Retina (tissue), 1 donor: ENCODE measurements at regions not wholly inside any gene's neighbourhood (a gene's known extent, or its start where the extent isn't known, plus 50 kb on each side); places are given as distances from the start of the nearest gene placed in this dataset.
A peak's percentile ranks its signal among the peaks of the same experiment; 100 is the strongest.

Experiments
- DNase-seq: peaks from one replicate; pipeline ENCODE4 v3.0.0-alpha.2; 2016

DNA sequence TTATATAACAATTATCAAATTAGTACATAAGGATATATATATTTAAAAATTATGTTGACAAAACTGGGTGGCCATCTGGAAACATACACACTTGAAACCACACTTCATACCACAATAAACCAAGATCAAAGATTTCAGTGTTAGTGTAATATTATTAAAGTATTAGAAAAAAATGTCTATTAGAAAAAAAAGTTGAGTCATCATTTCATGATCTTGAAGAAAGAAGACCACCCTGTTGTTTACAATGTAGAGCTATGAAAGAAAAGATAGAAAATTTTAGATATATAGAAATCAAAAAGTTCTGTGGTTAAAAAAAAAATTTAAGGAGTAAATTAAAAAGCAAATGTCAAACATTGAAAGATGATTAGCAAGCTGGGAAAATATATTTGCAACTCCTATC lies 224.5 kb upstream of the CDH20 start:
- no peak for DNase-seq

DNA sequence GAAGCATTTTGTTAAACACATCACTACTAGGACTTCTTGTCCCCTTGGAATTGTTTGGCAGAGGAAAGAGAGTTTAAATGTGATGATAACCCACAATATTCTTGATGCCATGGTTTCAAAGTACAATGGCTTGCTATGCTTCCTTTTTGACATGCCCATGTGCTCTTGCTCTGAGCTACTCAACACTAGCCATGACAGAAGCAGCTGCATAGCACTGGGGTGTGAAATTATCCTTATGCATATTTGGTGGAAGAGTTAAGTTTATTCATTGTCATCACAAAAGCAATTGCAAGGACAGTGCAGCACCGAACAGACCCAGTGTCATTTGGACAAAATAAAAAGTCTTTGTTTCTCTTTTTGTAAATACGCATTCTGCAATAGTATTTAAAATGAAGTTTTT lies 209.9 kb upstream of the CDH20 start:
- no peak for DNase-seq

DNA sequence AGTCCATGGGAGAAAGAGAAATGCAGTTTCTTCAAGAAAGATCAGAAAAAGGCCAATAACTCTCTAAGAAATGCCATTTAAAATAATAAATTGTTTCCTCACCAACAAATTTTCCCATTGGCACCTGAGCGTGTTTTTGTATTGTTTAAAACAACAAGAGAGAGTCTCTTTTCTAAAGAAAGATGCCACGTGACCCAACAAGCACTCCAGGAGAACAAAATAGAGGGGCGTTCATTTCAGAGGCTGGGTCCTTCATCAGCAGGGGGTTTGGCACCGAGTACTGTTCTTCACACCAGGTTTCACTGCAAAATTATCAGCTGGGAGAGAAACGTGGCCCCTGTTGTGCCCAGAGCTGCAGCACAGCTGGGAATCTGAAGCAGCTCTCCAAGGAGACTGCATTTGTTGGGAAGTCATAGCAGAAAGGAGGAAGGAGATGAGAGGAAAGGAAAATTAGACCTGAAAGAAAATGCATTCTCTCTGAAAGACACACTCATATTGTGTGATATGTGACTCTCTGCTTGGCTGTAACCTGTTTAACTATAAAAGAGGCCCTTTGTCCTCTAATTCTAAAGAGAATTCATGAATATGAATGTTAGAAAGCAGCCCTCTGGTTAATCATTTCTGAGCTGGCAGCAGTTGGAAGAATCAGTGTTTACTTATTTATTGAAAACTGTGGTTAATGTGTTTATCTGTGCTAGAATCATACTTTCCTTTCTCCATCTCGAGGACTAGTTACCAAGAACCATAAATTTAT lies 205.3 kb upstream of the CDH20 start:
- peak; percentile 38 for DNase-seq

DNA sequence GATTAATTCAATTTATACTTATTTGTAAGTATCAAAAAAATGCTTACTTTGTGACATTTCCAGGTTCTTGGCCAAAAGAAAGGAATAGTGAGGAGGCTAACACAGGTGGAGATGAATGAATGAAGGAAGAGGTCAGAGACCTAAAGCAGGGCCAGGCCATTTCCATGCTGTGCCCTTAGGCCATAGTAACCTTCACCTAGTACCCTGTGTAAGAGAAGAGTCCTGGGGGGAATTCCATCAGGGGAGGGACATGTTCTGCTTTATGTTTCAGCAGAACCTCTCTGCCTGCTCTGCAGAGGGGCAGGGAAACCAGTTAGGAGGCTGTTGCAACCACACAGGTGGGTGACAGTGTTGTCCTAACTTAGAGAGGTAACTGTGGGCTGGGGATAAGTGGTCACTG lies 204.2 kb upstream of the CDH20 start:
- no peak for DNase-seq

DNA sequence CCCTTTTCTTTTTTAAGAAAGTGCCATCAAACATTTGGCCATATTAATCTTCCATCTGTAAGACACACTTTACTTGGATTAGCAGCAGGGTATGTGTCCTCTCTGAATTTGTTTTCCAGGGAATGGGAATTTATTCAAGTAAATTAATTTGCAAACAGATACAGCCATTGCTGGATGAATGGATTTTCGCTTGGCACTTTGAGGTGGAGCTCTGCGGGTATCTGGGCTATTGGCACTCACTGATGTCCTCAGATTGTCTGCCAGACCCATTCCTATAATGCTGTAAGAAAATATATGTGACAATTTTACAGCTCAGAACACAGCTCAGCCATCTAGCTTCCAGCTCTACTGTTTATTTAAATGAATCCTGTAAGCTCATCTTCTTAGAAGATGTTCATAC lies 201.2 kb upstream of the CDH20 start:
- no peak for DNase-seq

DNA sequence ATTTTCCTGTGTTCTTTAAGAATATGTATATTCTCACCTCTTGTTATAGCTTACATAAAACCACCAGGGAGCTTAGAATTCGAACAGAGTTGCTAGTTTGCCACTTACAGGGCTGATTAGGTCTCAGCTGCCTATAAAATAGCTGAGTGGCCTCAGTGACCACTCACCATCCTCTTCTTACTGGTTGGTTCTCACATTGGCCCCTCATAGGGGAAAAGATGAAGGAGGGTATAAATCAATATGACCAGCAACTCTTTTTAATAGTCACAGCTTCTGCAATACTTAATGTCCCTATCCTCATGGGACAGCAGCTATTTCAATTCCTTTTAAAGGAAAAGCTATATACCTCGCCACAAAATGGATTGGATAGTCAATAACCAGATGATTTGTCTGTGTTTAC lies 199.4 kb upstream of the CDH20 start:
- no peak for DNase-seq

DNA sequence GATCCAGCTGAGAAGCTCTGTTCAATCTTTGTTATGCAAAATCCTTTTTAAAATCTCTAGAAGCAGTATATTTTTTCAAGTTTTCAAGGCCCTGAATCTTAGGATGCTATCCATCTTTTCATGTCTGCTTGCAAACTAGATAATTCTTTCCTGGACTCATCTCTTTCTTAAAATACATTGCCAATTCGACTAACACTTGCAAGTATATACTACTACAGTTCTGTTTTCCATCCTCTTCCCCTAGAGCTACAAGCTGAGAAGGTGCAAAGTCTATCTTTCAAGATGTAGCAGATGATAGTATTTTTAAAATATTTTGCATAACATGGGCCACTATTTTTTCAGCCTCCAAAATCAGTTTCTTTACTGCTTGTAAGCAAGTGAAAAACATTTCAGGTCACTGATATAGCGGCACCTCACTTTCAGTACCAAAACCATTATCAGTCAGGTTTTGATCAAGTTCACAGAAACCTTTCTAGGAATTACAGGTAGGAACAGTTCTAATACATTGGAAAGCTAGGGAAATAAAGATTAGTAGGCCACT lies 196.4 kb upstream of the CDH20 start:
- DNase-seq: no peak

DNA sequence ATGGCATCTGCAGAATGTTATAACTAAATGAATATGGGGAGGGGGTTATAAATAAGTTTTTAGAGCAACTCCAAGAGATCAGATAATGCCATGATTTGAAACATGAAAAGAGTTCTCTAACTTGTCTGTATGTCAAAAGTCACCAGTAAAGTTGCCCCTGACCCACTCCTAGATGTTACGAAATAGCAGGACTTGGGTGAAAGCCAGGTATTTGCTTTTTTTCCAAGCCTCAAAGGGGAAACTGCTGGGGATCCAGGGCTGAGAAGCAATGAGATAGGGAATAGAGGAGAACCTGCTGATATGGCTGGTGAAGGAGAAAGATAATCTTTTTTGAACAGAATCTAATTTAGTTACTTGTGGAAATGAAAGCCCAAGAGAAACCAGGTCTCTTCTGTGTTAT lies 191.5 kb upstream of the CDH20 start:
- DNase-seq: no peak

DNA sequence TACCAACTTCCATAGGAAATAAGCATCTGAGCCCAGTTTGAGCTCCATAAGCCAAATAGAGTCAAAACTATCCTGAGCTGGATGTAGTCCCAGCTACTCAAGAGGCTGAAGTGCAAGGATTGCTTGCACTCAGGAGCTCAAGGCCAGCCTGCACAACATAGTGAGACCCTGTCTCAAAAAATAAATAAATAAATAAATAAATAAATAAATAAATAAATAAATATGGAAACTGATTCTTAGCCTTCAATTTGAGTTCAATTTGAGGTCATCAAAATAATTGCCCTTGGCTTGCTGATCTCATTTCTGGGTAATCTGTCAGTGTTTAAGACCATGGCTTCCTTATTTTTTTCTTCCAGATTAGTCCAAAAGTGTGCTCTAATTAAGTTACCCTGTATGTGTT lies 184.9 kb upstream of the CDH20 start:
- DNase-seq: no peak

DNA sequence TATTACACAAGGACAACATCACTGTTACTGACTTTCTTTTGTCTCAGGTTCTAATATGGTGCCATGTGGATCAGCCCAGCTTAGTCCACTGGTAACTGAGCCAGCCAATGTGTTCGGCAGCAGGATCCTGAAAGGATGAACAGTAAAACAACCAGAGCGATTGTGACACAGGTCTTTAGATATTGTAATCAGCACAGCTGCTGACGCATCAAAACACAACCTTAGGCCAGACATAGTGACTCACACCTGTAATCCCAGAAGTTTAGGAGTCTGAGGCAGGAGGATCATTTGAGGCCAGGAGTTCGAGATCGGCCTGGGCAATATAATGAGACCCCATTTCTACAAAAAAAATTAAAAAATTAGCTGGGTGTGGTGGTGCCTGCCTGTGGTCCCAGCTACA lies 183.4 kb upstream of the CDH20 start:
- DNase-seq: no peak

DNA sequence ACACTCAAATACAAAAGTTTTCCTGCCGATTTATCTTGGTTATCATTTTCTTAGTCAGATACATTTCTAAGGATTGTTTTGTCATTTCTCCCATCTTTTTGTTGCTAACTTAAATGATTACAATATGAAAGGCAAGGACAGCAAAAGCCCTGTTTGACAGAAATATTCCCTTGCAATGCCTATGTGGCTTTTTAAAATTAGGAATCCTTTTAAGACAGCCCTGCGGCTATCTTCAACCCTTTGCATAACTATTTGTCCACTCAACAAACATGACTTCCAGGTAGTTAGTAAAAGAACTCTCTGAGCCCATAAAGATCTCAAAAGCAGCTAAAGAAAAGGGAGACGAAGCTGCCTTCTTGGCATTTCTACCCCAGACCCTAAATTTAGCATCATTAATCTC lies 179.7 kb upstream of the CDH20 start:
- no peak for DNase-seq

DNA sequence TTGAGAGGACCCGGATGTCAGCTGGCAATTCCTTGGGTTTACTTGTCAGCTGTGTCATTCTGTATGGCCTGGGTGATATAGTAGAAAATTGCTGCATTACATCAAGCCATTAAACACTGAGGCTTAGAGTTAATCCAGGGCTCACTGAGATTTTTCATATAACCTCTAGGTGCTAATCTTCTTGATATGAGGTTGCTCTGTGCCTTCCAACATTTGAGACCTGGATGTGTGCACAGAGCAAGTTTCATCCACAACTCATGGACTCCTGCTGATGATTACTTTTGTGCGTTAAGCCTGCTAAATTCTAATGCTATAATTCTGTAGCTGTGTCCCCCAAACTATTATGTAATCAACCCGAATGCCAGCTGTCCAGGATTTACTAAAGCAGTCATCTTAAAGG lies 178.4 kb upstream of the CDH20 start:
- DNase-seq: no peak

DNA sequence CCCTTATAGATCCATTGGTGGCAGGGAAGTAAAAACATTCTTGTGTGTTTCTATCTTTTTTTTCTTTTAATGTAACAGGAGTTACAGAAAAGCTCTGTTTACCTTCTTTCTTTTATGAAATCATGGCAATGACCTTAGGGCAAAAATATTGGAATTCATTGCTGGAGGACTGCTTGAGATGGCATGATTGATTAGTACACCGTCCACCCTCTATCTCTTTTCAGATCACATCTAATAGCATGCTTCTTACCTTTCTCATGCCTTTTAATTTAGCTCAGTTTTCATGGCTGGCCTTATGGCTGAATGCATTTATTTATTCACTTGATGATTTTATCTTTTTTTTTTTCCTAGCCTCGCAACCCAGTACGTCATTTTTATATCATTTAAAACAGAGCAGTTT lies 177.6 kb upstream of the CDH20 start:
- DNase-seq: no peak

DNA sequence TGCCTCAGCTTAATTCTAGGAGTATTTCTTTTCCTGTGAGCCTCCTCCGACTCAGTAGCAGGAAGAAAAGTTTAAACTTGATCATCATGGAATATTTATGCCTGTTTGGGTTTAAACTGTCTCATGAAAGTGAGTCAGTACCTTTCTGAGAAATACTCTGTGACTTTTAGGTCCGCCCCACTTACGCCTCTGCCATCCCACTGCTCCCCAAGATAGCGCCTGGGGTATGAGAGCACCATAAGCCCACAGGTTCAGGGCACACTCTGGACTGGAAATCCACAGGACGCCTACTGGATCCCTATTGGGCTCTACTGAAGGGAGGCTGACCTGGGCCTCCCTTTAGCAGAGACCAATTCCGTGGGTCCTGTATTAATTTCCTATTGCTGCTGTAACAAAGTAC lies 175.8 kb upstream of the CDH20 start:
- DNase-seq: no peak

DNA sequence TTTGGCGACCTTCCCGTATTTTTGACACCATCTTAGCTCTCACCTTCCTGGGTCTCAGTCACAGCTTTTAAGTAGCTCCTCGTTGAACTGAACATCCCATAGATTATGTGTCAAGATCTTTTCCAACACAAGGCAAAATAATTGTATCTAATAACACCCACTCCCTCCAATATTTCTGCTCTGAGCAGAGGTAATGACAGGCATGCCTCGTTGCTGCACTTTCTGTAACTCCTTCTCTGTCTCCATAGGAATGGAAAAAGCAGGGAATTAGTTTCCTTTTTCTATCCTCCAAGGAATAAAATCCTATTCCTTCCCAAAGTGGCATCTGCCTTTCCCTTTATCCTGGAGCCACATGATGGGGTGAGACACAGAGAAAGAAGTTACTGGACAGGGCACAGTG lies 174.0 kb upstream of the CDH20 start:
- no peak for DNase-seq

DNA sequence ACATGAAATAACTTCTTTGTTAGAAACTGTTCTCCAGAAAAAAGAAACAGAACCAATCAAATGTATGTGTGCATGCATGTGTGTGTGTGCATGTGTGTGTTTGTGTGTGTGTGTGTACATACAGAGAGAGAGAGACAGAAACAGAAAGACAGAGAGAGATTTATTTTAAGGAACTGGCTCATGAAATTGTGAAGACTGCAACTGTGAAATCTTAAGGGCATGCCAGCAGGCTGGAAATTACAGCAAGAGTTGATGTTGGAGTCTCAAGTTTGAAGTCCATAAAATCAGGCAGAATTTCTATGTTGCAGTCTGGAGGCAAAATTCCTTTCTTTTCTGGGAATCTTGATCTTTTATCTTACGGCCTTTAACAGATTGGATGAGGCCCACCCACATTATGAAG lies 168.9 kb upstream of the CDH20 start:
- no peak for DNase-seq

DNA sequence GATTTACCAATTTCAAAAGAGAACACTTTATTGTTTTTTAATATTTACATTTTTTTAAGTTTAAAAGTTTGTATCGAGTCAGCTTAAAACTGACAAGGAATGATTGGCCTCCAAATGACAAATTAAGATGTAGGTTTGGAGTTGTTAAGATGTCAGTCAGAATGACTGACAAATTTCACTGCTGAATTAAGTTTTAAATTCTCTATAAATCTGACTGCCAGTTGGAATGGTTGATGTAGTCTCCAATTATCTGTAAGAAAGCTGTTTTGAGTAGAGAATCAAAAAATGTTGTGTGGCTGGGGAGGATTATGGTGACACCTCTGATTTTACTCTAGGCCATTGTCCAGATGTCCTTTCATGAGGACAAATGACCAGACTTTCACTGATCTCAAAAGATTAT lies 165.3 kb upstream of the CDH20 start:
- DNase-seq: no peak

DNA sequence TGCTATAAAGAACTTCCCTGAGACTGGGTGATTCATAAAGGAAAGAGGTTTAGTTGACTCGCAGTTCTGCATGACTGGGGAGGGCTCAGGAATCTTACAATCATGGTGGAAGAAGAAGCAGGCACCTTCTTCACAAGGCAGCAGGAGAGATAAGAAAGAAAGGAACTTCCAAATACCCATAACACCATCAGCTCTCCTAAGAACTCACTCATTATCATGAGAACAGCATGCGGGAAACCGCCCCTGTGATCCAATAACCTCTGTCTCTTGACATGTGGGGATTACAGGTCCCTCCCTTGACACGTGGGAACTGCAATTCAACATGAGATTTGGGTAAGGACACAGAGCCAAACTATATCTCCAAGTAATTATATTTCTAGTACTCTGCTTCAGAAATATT lies 163.8 kb upstream of the CDH20 start:
- DNase-seq: no peak

DNA sequence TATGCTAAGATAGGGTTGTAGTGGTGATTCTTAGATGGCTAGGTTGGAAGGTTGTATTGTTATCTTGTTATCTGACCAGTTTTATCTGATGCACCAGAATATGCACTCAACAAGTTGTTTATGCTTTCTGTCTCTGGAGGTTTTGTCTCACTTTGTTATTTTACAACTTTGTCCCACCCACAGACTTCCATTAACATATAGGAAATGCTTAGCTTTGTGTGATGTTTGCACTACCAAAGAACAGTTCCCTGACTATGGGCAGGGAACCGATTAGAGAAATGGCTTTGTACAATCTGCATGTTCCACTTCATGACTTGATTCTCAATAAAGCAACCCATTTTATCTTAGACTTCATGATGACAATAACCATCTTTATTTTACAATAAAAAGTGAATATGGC lies 160.6 kb upstream of the CDH20 start:
- DNase-seq: no peak

DNA sequence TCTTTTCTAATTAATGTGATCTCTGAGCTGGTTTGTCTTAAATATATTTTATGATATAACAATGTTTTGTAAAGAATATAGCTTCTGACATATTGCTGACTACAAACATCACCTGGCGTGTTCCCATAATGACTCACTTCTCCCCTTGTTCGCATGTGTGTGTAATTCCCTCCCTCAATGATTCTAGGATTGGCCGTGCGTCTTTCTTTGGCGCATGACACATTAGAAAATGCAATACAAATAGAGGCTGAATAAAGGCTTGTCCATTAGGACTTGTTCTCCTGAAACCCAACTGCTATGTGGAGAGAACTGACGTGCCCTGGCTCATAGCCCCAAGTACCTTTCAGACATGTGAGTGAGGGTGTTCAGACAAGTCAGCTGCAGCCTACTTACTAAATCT lies 159.7 kb upstream of the CDH20 start:
- DNase-seq: no peak

DNA sequence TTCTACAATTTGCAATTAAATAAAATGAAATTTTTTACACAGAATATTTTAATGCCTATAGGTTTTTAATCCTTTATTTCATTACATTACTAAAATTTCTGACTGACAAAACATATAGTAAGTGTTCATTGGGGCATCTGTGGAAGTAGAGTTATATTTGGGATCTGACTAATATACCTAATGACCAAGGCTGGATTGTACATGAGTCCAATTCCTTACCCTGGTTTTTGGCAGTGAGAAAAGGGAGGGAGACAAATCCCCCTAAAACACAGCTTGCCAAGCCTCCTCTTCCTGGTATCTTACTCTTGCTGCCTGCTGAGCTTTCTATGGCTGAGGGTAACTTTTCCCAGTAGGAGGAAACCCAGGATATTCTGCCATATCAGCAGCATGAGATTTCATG lies 149.4 kb upstream of the CDH20 start:
- no peak for DNase-seq

DNA sequence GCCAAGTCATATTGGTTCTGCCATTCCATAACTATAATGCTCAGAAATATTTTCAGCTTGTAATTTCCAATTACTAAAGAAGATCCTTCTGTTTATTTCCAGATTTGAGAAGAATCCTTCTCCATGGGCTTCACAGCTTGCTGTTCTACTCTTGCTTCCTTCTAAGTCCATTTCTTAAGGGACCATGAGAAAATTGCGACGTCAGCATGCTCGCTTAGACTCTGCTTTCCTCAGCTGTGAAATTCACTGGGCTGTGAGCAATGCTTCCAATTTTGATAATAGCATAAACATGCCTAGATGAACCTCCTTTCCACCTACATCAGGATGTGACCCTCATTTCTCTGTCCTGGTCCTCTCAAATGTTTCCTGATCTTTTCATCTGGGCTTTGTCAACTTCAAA lies 145.3 kb upstream of the CDH20 start:
- DNase-seq: no peak

DNA sequence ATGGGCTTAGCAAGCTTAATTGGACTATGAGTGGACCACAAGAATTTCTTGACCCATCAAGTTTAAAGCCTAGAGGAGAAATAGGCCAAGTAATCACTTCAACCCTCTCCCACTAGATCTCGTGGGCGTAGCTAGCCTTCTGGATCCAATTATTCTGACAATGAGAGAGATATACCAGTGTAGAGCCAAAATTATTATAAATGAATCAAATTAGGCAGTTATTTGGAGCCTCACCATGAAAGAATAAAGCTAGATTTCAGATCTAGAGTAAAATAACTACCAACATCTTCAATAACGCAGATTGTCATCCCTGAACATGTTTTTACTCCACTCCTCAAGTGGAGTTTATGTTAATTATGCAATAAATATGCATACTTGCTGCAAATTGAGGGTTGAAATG lies 143.9 kb upstream of the CDH20 start:
- DNase-seq: no peak

DNA sequence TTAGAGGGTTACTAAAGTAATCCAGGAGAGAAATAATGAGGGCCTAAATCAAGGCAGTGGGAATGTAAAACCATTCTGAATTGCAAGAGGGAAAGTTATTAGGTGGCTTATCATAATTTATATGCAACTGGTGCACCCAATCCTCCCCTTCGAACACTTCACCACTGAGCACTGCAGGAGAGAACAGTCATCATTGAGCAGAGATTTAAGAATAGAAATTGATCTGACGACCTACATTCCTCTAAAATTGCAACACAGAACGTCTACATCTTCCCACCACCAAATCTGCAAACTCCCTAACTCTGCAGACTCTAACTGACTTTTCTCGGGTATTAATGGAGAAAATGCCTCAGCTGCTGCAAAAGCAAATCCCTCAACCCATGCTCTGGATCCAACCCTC lies 138.5 kb upstream of the CDH20 start:
- DNase-seq: no peak

DNA sequence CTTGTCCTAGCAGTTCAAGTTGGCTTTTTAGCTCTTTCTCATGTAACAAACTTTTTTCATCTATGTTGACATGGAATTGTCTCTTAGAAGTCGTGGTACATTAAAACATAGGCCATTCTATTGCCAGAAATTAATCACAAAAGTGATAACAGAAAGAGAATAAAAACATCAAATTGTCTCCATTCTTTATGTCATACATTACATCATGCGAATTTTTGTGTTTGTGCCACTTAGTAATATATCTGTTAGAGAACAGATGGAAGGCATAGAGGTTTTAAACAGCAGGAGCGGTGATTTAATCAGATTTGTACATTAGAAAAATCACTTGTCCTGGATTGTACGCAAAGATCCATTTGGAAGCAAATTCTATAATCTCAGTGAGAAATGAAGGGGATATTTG lies 136.5 kb upstream of the CDH20 start:
- DNase-seq: no peak
